Rectal smooth muscle tissue (tissue), 1 donor: ENCODE measurements at regions not wholly inside any gene's neighbourhood (a gene's known extent, or its start where the extent isn't known, plus 50 kb on each side); places are given as distances from the start of the nearest gene placed in this dataset.

Experiments used
- H3K27ac ChIP-seq: one replicate; pipeline ENCODE4 v1.7.0; 2013; ENCODE audit warnings: low read depth, low read length, inconsistent platforms
- H3K27me3 ChIP-seq: one replicate; pipeline ENCODE4 v1.7.0; 2013; ENCODE audit warnings: low read length; ENCODE audit not compliant: control insufficient read depth, insufficient read depth
- H3K36me3 ChIP-seq: one replicate; pipeline ENCODE4 v1.7.0; 2013; ENCODE audit warnings: low read length; ENCODE audit not compliant: control insufficient read depth, insufficient read depth
- H3K4me1 ChIP-seq: one replicate; pipeline ENCODE4 v1.7.0; 2013; ENCODE audit warnings: low read length; ENCODE audit not compliant: control insufficient read depth, insufficient read depth
- H3K4me3 ChIP-seq: one replicate; pipeline ENCODE4 v1.7.0; 2013; ENCODE audit warnings: low read length
- H3K9ac ChIP-seq: one replicate; pipeline ENCODE4 v1.7.0; 2013; ENCODE audit warnings: low read length

- no peaks in the 10 kb centered on the region for H3K36me3 ChIP-seq
- no peak overlapping the region for H3K4me3 ChIP-seq
Measured at GRCh38 chr21:23725576-23725975, 1881.7 kb downstream of the MRPL39 start.

GRCh38 chr21:23718446-23719285 lies 1888.6 kb downstream of the MRPL39 start:
- no peak overlapping the region for H3K4me3 ChIP-seq
- no peaks in the 10 kb centered on the region for H3K36me3 ChIP-seq
- no peak overlapping the region for H3K27ac ChIP-seq
- H3K9ac ChIP-seq = no peak overlapping the region
- no peaks in the 10 kb centered on the region for H3K27me3 ChIP-seq
- no peaks in the 10 kb centered on the region for H3K4me1 ChIP-seq

More at GRCh38 chr21:23725576-23725975, 1881.7 kb downstream of the MRPL39 start:
- Histone ChIP-seq H3K27me3 (no peaks in the 10 kb centered on the region), H3K9ac (no peak overlapping the region), H3K4me1 (no peaks in the 10 kb centered on the region), H3K27ac (no peak overlapping the region)

- Histone ChIP-seq H3K36me3 (no peaks in the 10 kb centered on the region), H3K27ac (no peak overlapping the region), H3K4me3 (no peak overlapping the region), H3K27me3 (no peaks in the 10 kb centered on the region), H3K4me1 (no peaks in the 10 kb centered on the region), H3K9ac (no peak overlapping the region)
Measured at GRCh38 chr21:23712166-23712565, 1895.1 kb downstream of the MRPL39 start.

GRCh38 chr21:23706431-23706830 lies 1900.8 kb downstream of the MRPL39 start:
- Histone ChIP-seq H3K36me3 (no peaks in the 10 kb centered on the region), H3K4me1 (no peaks in the 10 kb centered on the region), H3K4me3 (no peak overlapping the region), H3K27ac (no peak overlapping the region), H3K9ac (no peak overlapping the region), H3K27me3 (no peaks in the 10 kb centered on the region)

- Histone ChIP-seq H3K4me3 (no peak overlapping the region), H3K27ac (no peak overlapping the region), H3K36me3 (no peaks in the 10 kb centered on the region), H3K27me3 (no peaks in the 10 kb centered on the region), H3K9ac (no peak overlapping the region), H3K4me1 (no peaks in the 10 kb centered on the region)
Measured at GRCh38 chr21:23699402-23699801, 1907.9 kb downstream of the MRPL39 start.

GRCh38 chr21:23698619-23699018 lies 1908.7 kb downstream of the MRPL39 start:
- Histone ChIP-seq H3K4me3 (no peak overlapping the region), H3K27ac (no peak overlapping the region), H3K9ac (no peak overlapping the region), H3K4me1 (no peaks in the 10 kb centered on the region), H3K36me3 (no peaks in the 10 kb centered on the region), H3K27me3 (no peaks in the 10 kb centered on the region)

GRCh38 chr21:23695443-23695842 lies 1911.8 kb downstream of the MRPL39 start:
- no peaks in the 10 kb centered on the region for H3K4me1 ChIP-seq
- H3K4me3 ChIP-seq = no peak overlapping the region
- H3K36me3 ChIP-seq = no peaks in the 10 kb centered on the region
- H3K27me3 ChIP-seq = no peaks in the 10 kb centered on the region
- H3K27ac ChIP-seq = no peak overlapping the region
- H3K9ac ChIP-seq = no peak overlapping the region

GRCh38 chr21:23694390-23694789 lies 1912.9 kb downstream of the MRPL39 start:
- H3K9ac ChIP-seq = no peak overlapping the region
- no peak overlapping the region for H3K4me3 ChIP-seq
- H3K27me3 ChIP-seq = no peaks in the 10 kb centered on the region
- H3K27ac ChIP-seq = no peak overlapping the region
- H3K4me1 ChIP-seq = no peaks in the 10 kb centered on the region
- no peaks in the 10 kb centered on the region for H3K36me3 ChIP-seq

- no peak overlapping the region for H3K27ac ChIP-seq
- H3K9ac ChIP-seq = no peak overlapping the region
- H3K4me1 ChIP-seq = no peaks in the 10 kb centered on the region
- no peaks in the 10 kb centered on the region for H3K36me3 ChIP-seq
- no peak overlapping the region for H3K4me3 ChIP-seq
- no peaks in the 10 kb centered on the region for H3K27me3 ChIP-seq
Measured at GRCh38 chr21:23690316-23690715, 1917.0 kb downstream of the MRPL39 start.

- Histone ChIP-seq H3K27me3 (no peaks in the 10 kb centered on the region), H3K9ac (no peak overlapping the region), H3K4me3 (no peak overlapping the region), H3K27ac (no peak overlapping the region), H3K36me3 (no peaks in the 10 kb centered on the region), H3K4me1 (no peaks in the 10 kb centered on the region)
Measured at GRCh38 chr21:23686737-23687523, 1920.4 kb downstream of the MRPL39 start.

- Histone ChIP-seq H3K36me3 (no peaks in the 10 kb centered on the region), H3K4me1 (no peaks in the 10 kb centered on the region), H3K9ac (no peak overlapping the region), H3K27ac (no peak overlapping the region), H3K4me3 (no peak overlapping the region), H3K27me3 (no peaks in the 10 kb centered on the region)
Measured at GRCh38 chr21:23684431-23684830, 1922.8 kb downstream of the MRPL39 start.

GRCh38 chr21:23664193-23664694 lies 1943.0 kb downstream of the MRPL39 start:
- H3K27me3 ChIP-seq = no peaks in the 10 kb centered on the region
- no peaks in the 10 kb centered on the region for H3K36me3 ChIP-seq
- no peaks in the 10 kb centered on the region for H3K4me1 ChIP-seq
- H3K9ac ChIP-seq = no peak overlapping the region
- no peak overlapping the region for H3K27ac ChIP-seq
- no peak overlapping the region for H3K4me3 ChIP-seq
